AG04450 (cell line): ENCODE measurements at regions not wholly inside any gene's neighbourhood (a gene's known extent, or its start where the extent isn't known, plus 50 kb on each side); places are given as distances from the start of the nearest gene placed in this dataset.

Experiments used
- CTCF ChIA-PET: fragments of 300-600, 350-600 bp; formaldehyde crosslinking; extraction: SDS; loops from one replicate; lab custom pipeline; 2022; ENCODE audit warnings: antibody characterized with exemption, inconsistent platforms; lab: Charles Lee
- POLR2A ChIA-PET: fragments of 350-600 bp; formaldehyde crosslinking; extraction: SDS; loops from one replicate; lab custom pipeline; 2021; ENCODE audit warnings: antibody characterized with exemption, inconsistent platforms; lab: Yijun Ruan, JAX
- DNase-seq: peaks from one replicate; pipeline ENCODE4 v3.0.0-alpha.2; 2011; ENCODE audit warnings: low read depth, low spot score
- H3K27ac ChIP-seq: one replicate; pipeline ENCODE4 v1.5.1; 2012; ENCODE audit warnings: low read depth, low read length, control low read depth
- H3K27me3 ChIP-seq: one replicate; pipeline ENCODE4 v1.6.0; 2012; ENCODE audit warnings: low read length; ENCODE audit not compliant: control insufficient read depth, insufficient read depth
- H3K4me3 ChIP-seq: 2 replicates; pipeline ENCODE4 v1.5.1; 2011; ENCODE audit warnings: mild to moderate bottlenecking, low read depth, low read length, control low read depth
- H3K9me3 ChIP-seq: 2 replicates; pipeline ENCODE4 v1.5.1; 2012; ENCODE audit warnings: low read length; ENCODE audit not compliant: control insufficient read depth, insufficient read depth
- TF ChIP-seq, protein P1 (sequence below): IDR thresholded peaks from 2 replicates; pipeline ENCODE4 v1.5.1; 2011; ENCODE audit warnings: low read depth, low read length, control low read depth, inconsistent platforms

DNA sequence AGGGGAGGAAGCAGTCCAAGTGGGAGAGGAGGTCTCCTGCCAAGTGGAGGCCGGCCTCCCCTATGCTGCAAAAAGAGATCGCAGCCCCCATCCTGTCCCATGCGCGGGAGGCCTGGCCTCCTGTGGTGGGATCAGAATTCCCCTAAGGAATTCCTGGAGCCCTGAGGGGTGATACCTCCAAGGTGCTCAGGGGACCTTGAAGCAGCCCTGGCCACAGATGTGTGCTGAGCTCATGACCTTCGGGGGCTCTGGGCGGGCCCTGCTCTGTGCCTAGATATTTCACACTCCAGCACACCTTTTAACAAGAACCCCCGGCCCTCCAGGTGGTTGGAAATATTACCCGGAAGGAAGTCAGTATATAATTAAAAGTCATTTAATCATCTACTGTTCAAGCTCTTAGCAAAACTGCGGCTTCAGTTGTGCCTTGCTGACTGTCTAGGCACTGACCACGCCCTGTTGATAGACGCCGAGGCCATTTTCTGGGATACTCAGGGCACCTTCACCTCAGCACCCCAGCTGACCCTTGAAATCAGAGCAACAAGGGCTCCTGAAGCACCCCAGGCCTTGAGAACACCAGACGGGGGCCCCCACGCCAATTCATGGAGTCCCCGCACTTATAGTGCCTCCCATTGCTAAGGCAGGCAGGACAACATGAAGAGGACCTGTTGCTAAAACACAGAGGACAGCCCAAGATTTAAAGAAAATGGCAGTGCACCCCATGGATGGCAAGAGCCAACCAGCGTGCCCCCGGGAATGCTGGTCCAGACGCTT lies 119.1 kb downstream of the NDUFA10 start:
- no peak for DNase-seq
- TF ChIP-seq, protein P1, sequence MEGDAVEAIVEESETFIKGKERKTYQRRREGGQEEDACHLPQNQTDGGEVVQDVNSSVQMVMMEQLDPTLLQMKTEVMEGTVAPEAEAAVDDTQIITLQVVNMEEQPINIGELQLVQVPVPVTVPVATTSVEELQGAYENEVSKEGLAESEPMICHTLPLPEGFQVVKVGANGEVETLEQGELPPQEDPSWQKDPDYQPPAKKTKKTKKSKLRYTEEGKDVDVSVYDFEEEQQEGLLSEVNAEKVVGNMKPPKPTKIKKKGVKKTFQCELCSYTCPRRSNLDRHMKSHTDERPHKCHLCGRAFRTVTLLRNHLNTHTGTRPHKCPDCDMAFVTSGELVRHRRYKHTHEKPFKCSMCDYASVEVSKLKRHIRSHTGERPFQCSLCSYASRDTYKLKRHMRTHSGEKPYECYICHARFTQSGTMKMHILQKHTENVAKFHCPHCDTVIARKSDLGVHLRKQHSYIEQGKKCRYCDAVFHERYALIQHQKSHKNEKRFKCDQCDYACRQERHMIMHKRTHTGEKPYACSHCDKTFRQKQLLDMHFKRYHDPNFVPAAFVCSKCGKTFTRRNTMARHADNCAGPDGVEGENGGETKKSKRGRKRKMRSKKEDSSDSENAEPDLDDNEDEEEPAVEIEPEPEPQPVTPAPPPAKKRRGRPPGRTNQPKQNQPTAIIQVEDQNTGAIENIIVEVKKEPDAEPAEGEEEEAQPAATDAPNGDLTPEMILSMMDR, result no peak
- H3K4me3 ChIP-seq, result no peak overlapping the region
- no peak overlapping the region for H3K27ac ChIP-seq
- CTCF ChIA-PET, result no interaction called here
- H3K9me3 ChIP-seq, result peaks cover 16% of the 10 kb centered on the region
- POLR2A ChIA-PET, result no interaction called here
- H3K27me3 ChIP-seq, result no peaks in the 10 kb centered on the region

DNA sequence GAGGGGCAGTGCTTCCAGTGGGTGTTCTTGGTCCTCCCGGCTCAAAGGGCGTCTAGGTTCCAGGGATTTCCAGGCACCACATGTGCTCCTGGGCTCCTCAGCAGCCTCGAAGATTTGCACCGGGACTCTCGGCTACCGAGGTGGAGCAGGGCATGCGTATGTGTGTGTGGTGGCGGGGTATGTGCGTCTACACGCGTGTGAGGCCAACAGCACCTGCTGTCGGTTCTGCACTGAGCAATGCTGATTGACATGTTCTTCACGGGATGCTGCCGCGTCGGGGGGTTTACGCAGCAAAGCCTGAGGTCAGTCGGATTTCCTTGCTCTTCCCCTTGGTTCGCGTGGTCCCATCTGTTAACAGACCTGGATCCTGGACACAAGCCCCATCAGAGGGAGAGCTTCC lies 119.8 kb downstream of the NDUFA10 start:
- no peak overlapping the region for H3K27ac ChIP-seq
- ChIA-PET POLR2A (no interaction called here), CTCF (no interaction called here)
- no peaks in the 10 kb centered on the region for H3K27me3 ChIP-seq
- H3K4me3 ChIP-seq, result no peak overlapping the region
- no peak for DNase-seq
- TF ChIP-seq, protein P1, result no peak
- peaks cover 16% of the 10 kb centered on the region for H3K9me3 ChIP-seq

DNA sequence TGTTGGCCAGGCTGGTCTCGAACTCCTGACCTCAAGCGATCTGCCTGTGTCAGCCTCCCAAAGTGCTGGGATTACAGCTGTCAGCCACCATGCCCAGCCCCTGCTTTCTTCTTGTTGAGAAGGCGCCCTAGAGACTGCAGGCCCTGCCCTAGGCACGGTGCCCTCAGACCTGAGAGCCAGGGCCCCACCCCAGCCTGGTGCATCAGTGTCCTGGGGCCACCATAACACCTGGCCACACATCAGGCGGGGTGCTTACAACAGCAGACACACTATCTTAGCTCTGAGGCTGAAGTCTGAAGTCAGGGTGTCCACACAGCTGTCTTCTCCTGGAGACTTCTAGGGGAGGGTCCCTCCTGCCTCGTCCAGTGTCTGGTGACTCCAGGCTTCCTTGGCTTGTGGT lies 120.6 kb downstream of the NDUFA10 start:
- no peak overlapping the region for H3K27ac ChIP-seq
- ChIA-PET POLR2A (no interaction called here), CTCF (no interaction called here)
- H3K4me3 ChIP-seq, result no peak overlapping the region
- no peaks in the 10 kb centered on the region for H3K27me3 ChIP-seq
- peaks cover 16% of the 10 kb centered on the region for H3K9me3 ChIP-seq
- TF ChIP-seq, protein P1, result no peak
- DNase-seq, result no peak

DNA sequence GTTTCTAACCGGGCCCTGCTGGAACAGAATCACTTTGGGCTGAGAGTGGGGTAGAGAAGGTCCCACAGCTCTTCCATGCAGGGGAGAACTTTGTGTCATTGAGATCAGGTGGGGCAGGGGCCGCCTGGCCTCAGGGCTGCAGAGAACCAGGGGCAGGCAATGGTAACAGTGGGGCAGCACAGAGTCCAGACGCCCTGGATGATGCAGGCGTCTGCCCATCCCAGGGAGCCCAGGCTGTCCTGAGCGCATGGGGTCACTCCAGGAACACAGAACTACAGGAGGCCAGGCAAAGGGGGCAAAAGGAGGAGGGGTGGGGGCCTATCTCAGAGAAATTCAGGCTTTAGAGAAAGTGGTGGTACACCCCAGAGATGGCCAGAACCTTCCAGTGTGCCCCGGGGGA lies 121.3 kb downstream of the NDUFA10 start:
- ChIA-PET POLR2A (no interaction called here), CTCF (no interaction called here)
- H3K4me3 ChIP-seq, result no peak overlapping the region
- no peak overlapping the region for H3K27ac ChIP-seq
- TF ChIP-seq, protein P1, result no peak
- DNase-seq, result no peak
- H3K9me3 ChIP-seq, result peaks cover 16% of the 10 kb centered on the region
- H3K27me3 ChIP-seq, result no peaks in the 10 kb centered on the region

DNA sequence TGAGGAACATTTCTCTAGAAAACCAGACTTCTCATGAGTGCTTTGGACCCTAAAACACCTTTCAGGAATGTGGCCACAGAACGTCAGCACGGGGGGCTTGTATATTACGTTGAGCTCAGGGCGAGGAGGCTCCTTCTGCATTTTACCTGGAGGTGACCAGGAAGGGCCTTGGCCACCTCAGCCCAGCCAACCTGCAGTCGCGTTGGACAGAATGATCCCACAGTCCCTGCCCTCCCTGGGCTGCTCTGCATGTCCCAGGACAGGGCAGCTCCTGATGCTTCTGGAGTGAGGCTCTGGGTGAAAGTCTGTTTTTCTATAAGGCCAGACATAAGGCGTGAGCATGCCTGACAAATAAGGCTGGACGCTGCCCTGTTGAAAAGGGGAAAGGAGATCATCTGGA lies 121.9 kb downstream of the NDUFA10 start:
- POLR2A ChIA-PET, result no interaction called here
- Histone ChIP-seq H3K9me3 (peaks cover 17% of the 10 kb centered on the region), H3K27ac (no peak overlapping the region), H3K4me3 (no peak overlapping the region), H3K27me3 (no peaks in the 10 kb centered on the region)
- DNase-seq, result no peak
- TF ChIP-seq, protein P1, result no peak
- CTCF ChIA-PET, result no interaction called here
